ENCODE measurements at regions not wholly inside any gene's neighbourhood (a gene's known extent, or its start where the extent isn't known, plus 50 kb on each side); places are given as distances from the start of the nearest gene placed in this dataset.

GRCh38 chr2:100767810-100768806 lies 51.8 kb upstream of the NPAS2 start:
- Histone ChIP-seq H3K4me3 (no peak overlapping the region), H3K36me3 (no peaks in the 10 kb centered on the region), H3K4me1 (no peaks in the 10 kb centered on the region), H3K27ac (no peak overlapping the region), H3K9me3 (no peaks in the 10 kb centered on the region), H3K27me3 (no peaks in the 10 kb centered on the region)
- no peak for TF ChIP-seq POLR2A (IDR thresholded peaks at IDR 0.05)
- TF ChIP-seq, protein P1, sequence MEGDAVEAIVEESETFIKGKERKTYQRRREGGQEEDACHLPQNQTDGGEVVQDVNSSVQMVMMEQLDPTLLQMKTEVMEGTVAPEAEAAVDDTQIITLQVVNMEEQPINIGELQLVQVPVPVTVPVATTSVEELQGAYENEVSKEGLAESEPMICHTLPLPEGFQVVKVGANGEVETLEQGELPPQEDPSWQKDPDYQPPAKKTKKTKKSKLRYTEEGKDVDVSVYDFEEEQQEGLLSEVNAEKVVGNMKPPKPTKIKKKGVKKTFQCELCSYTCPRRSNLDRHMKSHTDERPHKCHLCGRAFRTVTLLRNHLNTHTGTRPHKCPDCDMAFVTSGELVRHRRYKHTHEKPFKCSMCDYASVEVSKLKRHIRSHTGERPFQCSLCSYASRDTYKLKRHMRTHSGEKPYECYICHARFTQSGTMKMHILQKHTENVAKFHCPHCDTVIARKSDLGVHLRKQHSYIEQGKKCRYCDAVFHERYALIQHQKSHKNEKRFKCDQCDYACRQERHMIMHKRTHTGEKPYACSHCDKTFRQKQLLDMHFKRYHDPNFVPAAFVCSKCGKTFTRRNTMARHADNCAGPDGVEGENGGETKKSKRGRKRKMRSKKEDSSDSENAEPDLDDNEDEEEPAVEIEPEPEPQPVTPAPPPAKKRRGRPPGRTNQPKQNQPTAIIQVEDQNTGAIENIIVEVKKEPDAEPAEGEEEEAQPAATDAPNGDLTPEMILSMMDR (IDR thresholded peaks at IDR 0.05): no peak
- DNase-seq: no peak

Data from Peyer's patch (tissue), 4 donors.